GM12874 (cell line): ENCODE measurements at regions not wholly inside any gene's neighbourhood (a gene's known extent, or its start where the extent isn't known, plus 50 kb on each side); places are given as distances from the start of the nearest gene placed in this dataset.

Experiments
- CTCF ChIP-seq: IDR thresholded peaks from 2 replicates; pipeline ENCODE4 v1.5.1; 2011; ENCODE audit warnings: low read depth, mild to moderate bottlenecking, control low read depth, low read length, moderate library complexity; ENCODE audit not compliant: insufficient read depth

DNA sequence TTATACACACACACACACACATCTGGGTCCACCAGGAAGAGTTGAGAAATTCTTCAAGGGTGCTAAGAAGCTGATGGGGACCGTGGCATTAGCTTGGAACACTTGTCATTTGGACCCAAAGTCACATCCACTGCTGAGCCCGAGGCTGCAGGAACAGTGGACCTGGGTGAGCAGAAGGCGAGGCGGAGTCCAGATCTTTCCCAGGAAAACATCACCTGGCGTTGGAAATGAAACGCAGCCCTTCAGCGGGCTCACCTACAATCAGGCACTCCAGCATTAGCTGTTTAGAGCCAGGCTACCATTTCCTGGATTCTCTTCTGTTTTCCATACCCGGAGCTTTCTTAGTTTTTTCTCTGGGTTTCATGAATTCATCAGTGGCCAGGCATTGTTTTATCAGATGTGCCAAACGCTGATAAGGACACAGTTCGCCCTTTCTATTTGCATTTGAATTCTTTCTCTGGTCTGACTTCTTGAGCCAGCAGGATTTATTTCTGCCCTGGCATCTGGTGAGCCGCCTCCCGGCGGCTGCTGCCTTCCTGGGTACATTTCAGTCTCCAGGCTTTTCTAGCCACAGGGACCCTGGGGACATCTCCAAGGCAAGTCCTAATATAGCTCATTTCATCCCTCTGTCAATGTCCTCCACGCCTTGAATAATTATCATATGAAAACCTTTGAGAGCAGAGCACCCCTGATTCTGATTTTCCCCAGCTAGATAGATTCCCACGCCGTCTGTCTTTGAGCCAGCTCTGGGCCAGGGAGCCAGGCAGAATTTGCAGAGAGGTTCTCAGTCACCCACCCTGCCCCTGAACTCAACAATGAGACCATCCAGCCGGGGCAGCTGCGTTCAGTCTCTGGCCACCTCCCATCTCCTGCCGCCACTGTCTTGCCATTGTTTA, 170.9 kb downstream of the TTLL2 start:
- no peak for TF ChIP-seq CTCF

DNA sequence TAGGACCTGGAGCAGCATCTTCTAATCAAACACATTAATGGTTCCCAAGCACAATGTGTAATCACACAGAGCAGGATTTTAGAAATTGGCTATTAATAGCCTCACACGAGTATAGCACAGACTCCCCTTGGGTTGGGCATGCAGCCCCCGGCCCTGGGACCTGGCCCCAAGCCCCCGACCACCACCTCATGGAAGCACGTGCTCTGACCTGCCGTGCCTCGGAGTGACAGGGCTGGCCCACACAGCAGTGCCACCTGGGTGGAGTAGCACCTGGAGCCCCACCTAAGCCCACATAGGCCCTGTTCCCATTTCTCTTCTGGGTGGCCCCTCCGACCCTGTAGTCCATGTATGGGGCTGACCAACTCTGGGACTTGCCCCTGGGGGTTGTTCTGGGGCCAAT, 171.8 kb downstream of the TTLL2 start:
- TF ChIP-seq CTCF, result no peak

- TF ChIP-seq CTCF, result no peak
Observed at GRCh38 chr6:167497428-167498056, 172.7 kb downstream of the TTLL2 start.

GRCh38 chr6:167499161-167499660, 174.3 kb downstream of the TTLL2 start:
- no peak for TF ChIP-seq CTCF

DNA sequence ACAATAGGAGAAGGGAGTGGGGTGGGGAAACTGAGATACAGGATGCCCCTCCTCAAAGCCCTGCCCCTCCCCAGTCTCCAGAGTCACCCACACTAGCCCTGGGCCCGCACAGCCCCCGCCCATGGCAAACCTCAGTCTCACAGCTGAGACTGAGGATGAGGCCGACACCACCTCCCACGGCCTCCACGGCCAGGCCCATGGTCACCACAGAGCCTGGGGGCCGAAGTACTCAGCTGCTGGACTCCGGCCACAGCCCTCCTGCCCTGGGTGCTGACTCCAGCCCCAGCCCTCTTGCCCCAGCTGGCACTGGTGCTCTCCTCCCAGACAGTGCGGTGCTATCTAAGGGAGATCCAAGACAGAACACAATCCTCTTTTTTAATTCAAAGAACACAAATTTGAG, 176.1 kb downstream of the TTLL2 start:
- TF ChIP-seq CTCF, result no peak

- 0 out of 2 replicates have a peak, but pooled peaks have one; percentile 5 for TF ChIP-seq CTCF
Observed at GRCh38 chr6:167501831-167502385, 177.0 kb downstream of the TTLL2 start.

DNA sequence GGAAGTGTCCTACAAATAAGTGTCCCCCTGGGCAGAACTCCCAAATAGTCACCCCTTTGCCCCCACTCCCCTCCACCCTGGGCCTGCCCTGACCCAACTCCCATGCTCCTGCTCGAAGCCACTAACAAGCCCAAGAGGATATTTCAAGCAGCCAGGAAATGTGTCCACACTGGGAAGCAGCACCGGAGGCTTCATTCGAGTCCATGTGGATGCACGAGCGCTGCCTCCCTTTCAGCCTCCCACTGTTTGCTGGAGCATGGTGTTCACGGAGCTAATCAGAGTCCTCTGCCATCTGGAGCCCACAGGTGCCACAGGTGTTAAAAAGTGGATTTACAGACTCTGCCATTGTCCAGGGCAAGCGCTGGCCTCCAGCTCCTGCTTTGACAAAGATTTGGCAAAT, 177.6 kb downstream of the TTLL2 start:
- TF ChIP-seq CTCF, result no peak
